DND-41 (cell line): ENCODE measurements at regions not wholly inside any gene's neighbourhood (a gene's known extent, or its start where the extent isn't known, plus 50 kb on each side); places are given as distances from the start of the nearest gene placed in this dataset.

Source experiments
- CTCF ChIP-seq: IDR thresholded peaks from 2 replicates; pipeline ENCODE4 v1.5.1; 2012; ENCODE audit warnings: borderline replicate concordance, low read length, moderate library complexity, mild to moderate bottlenecking; ENCODE audit not compliant: poor library complexity, severe bottlenecking; ENCODE audit errors: extremely low read depth
- EZH2 ChIP-seq: IDR thresholded peaks from 3 replicates; pipeline ENCODE4 v1.6.1; 2012; ENCODE audit warnings: borderline replicate concordance, low read depth, mild to moderate bottlenecking, moderate library complexity, low read length, inconsistent platforms; ENCODE audit not compliant: severe bottlenecking

- TF ChIP-seq CTCF (no peak), EZH2 (no peak)
Measured at GRCh38 chr15:47640901-47641300, 76.4 kb upstream of the SEMA6D start.
